Esophagus squamous epithelium (tissue), 4 donors: ENCODE measurements at regions not wholly inside any gene's neighbourhood (a gene's known extent, or its start where the extent isn't known, plus 50 kb on each side); places are given as distances from the start of the nearest gene placed in this dataset.

ENCODE experiments used
- CTCF ChIP-seq, 6 experiments: fragments of 450-650 bp in 4 of 6; fragments of 200-600 bp in 2 of 6; sonication (generic) in 2 of 6; IDR thresholded peaks; one replicate each; pipeline ENCODE4 v1.5.1; 2016 to 2019; ENCODE audit warnings: antibody characterized with exemption in 6 of 6, mild to moderate bottlenecking in 4 of 6, moderate library complexity in 4 of 6
- POLR2A ChIP-seq, 4 donors: fragments of 450-650 bp; IDR thresholded peaks; one replicate each; pipeline ENCODE4 v1.6.1; 2017; ENCODE audit warnings: antibody characterized with exemption in 4 of 4, mild to moderate bottlenecking in 4 of 4, moderate library complexity in 3 of 4

- no peak for TF ChIP-seq CTCF (IDR thresholded peaks at IDR 0.05)
- TF ChIP-seq POLR2A (IDR thresholded peaks at IDR 0.05), result no peak
Measured at GRCh38 chr1:218163371-218163770, 121.7 kb upstream of the RRP15 start.
